ENCODE measurements at regions not wholly inside any gene's neighbourhood (a gene's known extent, or its start where the extent isn't known, plus 50 kb on each side); places are given as distances from the start of the nearest gene placed in this dataset.

DNA sequence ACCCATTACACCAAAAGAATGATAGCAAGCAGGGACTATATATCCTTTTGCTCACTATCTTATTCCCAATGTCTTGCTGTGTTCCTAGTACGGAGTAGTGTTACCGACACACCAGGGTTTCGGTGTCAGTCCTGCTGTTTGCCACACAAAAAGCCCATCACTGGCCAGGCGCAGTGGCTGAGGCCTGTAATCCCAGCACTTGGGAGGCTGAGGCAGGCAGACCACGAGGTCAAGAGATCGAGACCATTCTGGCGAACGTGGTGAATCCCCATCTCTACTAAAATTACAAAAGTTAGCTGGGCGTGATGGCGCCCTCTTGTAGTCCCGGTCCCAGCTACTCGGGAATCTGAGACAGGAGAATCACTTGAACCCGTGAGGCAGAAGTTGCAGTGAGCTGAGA is 1467.3 kb upstream of the MIR17HG start:
- no peaks in the 10 kb centered on the region for H3K27me3 ChIP-seq (ENCODE audit: control insufficient read depth, insufficient read depth, low read length)
- H3K4me3 ChIP-seq (ENCODE audit: low read depth, low read length) = no peak overlapping the region
- H3K9me3 ChIP-seq (ENCODE audit: control insufficient read depth, insufficient read depth, low read length) = no peaks in the 10 kb centered on the region
- H3K36me3 ChIP-seq (ENCODE audit: control insufficient read depth, insufficient read depth, low read length) = no peaks in the 10 kb centered on the region
- no peak overlapping the region for H3K9ac ChIP-seq (ENCODE audit: low read depth, low read length)
- H3K4me1 ChIP-seq (ENCODE audit: control insufficient read depth, insufficient read depth, low read length) = no peaks in the 10 kb centered on the region

DNA sequence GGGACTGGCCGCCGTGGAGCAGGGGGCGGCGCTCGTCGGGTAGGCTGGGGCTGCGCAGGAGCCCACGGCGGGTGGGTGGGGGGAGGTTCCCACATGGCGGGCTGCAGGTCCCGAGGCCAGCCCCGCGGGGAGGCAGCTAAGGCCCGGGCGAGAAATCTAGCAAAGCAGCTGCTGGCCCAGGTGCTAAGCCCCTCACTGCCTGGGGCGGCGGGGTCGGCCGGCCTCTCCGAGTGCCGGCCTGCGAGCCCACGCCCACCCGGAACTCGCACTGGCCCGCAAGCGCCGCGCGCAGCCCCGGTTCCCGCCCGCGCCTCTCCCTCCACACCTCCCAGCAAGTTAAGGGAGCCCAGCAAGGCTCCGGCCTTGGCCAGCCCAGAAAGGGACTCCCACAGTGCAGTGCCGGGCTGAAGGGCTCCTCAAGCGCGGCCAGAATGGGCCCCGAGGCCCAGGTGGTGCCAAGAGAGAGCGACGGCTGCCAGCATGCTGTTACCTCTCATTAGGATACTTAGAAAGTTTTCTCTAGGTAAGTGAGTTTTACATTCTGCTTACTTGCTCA is 1463.5 kb upstream of the MIR17HG start:
- no peaks in the 10 kb centered on the region for H3K4me1 ChIP-seq (ENCODE audit: control insufficient read depth, insufficient read depth, low read length)
- no peak overlapping the region for H3K9ac ChIP-seq (ENCODE audit: low read depth, low read length)
- H3K27me3 ChIP-seq (ENCODE audit: control insufficient read depth, insufficient read depth, low read length) = no peaks in the 10 kb centered on the region
- no peaks in the 10 kb centered on the region for H3K36me3 ChIP-seq (ENCODE audit: control insufficient read depth, insufficient read depth, low read length)
- H3K4me3 ChIP-seq (ENCODE audit: low read depth, low read length) = no peak overlapping the region
- no peaks in the 10 kb centered on the region for H3K9me3 ChIP-seq (ENCODE audit: control insufficient read depth, insufficient read depth, low read length)

DNA sequence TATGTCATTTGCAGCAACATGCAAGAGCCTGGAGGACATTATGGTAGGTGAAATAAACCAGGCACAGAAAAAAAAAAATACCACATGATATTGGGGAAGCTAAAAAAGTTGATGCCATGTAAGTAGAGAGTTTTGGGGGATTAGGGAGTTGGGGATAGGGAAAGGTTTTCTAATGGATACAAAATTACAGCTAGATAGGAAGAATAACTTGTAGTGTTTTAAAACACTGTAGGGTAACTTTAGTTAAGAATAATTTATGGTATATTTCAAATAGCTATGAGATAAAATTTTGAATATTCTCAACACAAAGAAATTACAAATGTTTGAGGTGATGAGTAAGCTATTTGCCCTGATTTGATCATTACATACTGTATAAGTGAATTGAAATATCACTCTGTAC is 1456.7 kb upstream of the MIR17HG start:
- no peaks in the 10 kb centered on the region for H3K27me3 ChIP-seq (ENCODE audit: control insufficient read depth, insufficient read depth, low read length)
- no peak overlapping the region for H3K4me3 ChIP-seq (ENCODE audit: low read depth, low read length)
- no peaks in the 10 kb centered on the region for H3K4me1 ChIP-seq (ENCODE audit: control insufficient read depth, insufficient read depth, low read length)
- no peaks in the 10 kb centered on the region for H3K36me3 ChIP-seq (ENCODE audit: control insufficient read depth, insufficient read depth, low read length)
- H3K9me3 ChIP-seq (ENCODE audit: control insufficient read depth, insufficient read depth, low read length) = no peaks in the 10 kb centered on the region
- H3K9ac ChIP-seq (ENCODE audit: low read depth, low read length) = no peak overlapping the region

DNA sequence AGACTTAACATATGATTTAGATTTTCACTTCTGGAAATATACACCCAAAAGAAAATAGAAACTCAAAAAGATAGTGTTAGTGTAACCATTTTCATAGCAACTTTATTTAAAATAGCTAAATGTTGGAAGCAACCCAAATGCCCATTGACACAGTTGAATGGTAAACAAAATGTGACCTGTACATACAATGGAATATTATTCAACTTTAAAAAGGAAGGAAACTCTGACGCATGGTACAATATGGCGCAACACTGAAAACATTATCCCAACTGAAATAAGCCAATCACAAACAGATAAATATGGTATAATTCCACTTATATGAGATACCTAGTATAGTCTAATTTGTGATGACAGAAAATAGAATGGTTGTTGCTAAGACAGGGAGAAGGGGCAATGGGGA is 1456.1 kb upstream of the MIR17HG start:
- Histone ChIP-seq H3K27me3 (ENCODE audit: control insufficient read depth, insufficient read depth, low read length) (no peaks in the 10 kb centered on the region), H3K9ac (ENCODE audit: low read depth, low read length) (no peak overlapping the region), H3K4me3 (ENCODE audit: low read depth, low read length) (no peak overlapping the region), H3K4me1 (ENCODE audit: control insufficient read depth, insufficient read depth, low read length) (no peaks in the 10 kb centered on the region), H3K36me3 (ENCODE audit: control insufficient read depth, insufficient read depth, low read length) (no peaks in the 10 kb centered on the region), H3K9me3 (ENCODE audit: control insufficient read depth, insufficient read depth, low read length) (no peaks in the 10 kb centered on the region)

DNA sequence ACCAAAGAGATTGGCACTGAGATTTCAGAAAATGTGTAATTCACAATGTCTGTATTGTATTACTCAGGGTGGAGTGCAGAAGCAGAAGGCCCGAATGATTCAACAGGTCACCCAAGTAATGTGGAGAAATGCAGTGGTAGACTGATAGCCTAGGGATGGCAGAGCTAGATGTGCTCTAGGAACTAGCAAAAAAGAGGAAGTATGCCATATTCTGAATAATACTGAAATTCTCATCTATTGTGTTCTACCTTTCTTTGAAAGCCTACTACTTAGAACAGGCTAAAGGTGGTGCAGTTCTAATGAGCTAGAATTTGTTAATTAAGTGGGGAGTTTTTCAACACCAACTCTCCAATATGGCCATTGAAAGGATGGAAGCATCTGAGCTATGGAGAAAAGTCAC is 1449.8 kb upstream of the MIR17HG start:
- no peaks in the 10 kb centered on the region for H3K27me3 ChIP-seq (ENCODE audit: control insufficient read depth, insufficient read depth, low read length)
- H3K4me1 ChIP-seq (ENCODE audit: control insufficient read depth, insufficient read depth, low read length) = no peaks in the 10 kb centered on the region
- H3K9me3 ChIP-seq (ENCODE audit: control insufficient read depth, insufficient read depth, low read length) = no peaks in the 10 kb centered on the region
- no peaks in the 10 kb centered on the region for H3K36me3 ChIP-seq (ENCODE audit: control insufficient read depth, insufficient read depth, low read length)
- no peak overlapping the region for H3K9ac ChIP-seq (ENCODE audit: low read depth, low read length)
- H3K4me3 ChIP-seq (ENCODE audit: low read depth, low read length) = no peak overlapping the region

DNA sequence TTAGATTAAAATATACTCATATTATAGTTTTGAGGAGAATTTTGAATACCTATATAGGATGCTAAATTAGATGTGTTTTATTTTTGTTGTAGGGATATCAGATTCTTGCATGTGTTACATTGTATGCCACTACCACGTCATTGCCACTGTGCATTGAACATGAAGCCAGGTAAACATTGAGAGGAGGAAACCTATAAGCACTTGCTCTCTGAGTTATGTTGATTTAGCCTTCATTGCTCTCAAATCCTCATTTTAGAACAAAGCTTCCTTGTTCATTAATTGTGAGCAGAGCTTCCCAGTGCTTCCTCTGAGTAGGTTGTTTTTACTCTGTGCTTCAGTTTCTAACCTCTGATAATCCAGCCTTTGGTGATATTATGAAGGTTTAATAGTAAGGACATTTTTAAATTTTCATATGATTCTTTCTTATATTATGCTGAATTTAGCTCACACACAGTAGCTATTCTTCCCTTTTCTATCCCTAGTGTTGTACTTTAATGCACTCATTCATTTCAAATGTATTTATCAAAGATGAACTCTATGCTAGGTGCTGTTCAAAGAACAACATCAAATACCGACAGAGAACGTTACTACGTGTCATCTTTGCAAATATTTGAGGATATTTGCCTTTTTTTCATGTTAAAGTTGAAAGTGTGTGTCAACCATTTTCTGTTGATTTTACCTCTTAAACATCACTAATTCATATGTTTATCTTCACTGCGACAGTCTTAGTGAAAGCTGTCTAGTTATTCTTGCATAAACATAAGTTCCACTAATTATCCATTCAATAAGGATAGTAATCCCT is 1448.0 kb upstream of the MIR17HG start:
- Histone ChIP-seq H3K9me3 (ENCODE audit: control insufficient read depth, insufficient read depth, low read length) (no peaks in the 10 kb centered on the region), H3K4me1 (ENCODE audit: control insufficient read depth, insufficient read depth, low read length) (no peaks in the 10 kb centered on the region), H3K36me3 (ENCODE audit: control insufficient read depth, insufficient read depth, low read length) (no peaks in the 10 kb centered on the region), H3K9ac (ENCODE audit: low read depth, low read length) (no peak overlapping the region), H3K4me3 (ENCODE audit: low read depth, low read length) (no peak overlapping the region), H3K27me3 (ENCODE audit: control insufficient read depth, insufficient read depth, low read length) (no peaks in the 10 kb centered on the region)

DNA sequence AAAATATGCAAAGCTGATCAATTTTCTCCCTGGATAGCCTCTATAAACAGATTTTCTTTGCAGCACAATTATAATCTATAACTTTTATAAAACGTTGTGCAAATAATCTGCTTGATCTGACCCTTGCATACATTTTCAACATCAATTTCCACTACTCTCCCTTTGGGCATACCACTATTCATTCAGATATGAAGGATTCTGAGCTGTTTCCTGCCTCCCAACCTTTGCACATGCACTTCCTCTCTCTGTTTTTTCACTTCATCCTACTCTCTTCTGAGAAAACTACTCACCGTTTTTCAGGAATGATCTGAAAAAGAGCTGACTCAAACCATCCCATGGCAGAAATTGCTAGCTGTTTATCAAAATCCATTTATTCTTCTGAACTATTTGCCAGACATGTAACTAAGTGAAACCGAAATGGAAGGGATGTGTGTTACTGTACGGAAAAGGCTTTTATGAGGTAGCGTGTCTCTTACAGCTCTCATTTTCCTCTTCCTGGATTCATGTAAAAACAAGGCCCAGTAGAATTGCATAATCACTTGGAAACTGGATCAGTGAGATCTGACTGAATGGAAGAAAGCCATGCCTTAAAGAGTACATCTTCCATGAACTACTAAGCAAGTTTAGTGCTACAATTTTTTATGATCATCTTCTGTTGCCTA is 1447.3 kb upstream of the MIR17HG start:
- Histone ChIP-seq H3K9me3 (ENCODE audit: control insufficient read depth, insufficient read depth, low read length) (no peaks in the 10 kb centered on the region), H3K4me3 (ENCODE audit: low read depth, low read length) (no peak overlapping the region), H3K4me1 (ENCODE audit: control insufficient read depth, insufficient read depth, low read length) (no peaks in the 10 kb centered on the region), H3K9ac (ENCODE audit: low read depth, low read length) (no peak overlapping the region), H3K27me3 (ENCODE audit: control insufficient read depth, insufficient read depth, low read length) (no peaks in the 10 kb centered on the region), H3K36me3 (ENCODE audit: control insufficient read depth, insufficient read depth, low read length) (no peaks in the 10 kb centered on the region)

DNA sequence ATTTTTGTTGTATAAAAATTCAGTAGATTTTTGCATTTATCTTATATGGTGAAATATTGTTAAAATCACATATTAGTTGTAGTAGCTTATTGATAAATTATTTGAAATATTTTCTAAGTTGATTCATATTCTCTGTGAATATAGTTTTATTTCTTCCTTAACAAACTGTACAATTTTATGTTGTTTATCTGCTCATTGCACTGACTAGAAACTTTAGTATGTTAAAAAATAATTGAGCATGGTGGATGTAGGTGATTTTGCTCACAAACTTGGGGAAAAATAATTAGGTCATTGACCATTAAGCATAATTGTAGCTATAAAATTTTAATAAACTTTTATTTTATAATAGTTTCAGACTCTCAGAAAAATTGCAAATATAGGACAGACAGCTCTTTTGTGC is 1445.3 kb upstream of the MIR17HG start:
- Histone ChIP-seq H3K36me3 (ENCODE audit: control insufficient read depth, insufficient read depth, low read length) (no peaks in the 10 kb centered on the region), H3K4me1 (ENCODE audit: control insufficient read depth, insufficient read depth, low read length) (no peaks in the 10 kb centered on the region), H3K27me3 (ENCODE audit: control insufficient read depth, insufficient read depth, low read length) (no peaks in the 10 kb centered on the region), H3K9ac (ENCODE audit: low read depth, low read length) (no peak overlapping the region), H3K9me3 (ENCODE audit: control insufficient read depth, insufficient read depth, low read length) (no peaks in the 10 kb centered on the region), H3K4me3 (ENCODE audit: low read depth, low read length) (no peak overlapping the region)

DNA sequence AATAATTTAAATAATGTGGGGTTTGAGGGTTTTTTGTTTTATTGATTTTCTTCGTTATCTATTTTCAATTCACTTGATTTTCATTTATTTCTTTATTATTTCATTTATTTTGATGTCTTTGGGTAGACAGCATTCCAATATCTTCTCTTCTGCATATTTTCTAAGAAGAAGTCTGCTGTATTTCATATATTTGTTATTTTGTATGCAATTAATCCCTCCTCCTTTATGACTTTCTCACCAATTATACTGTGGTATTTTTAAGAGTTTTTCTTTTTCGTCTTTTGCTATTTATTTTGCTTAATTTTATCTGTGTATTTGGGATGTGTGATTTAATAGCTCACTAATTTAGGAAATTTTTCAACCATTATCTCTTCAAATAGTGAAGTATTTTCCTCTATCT is 1444.4 kb upstream of the MIR17HG start:
- no peak overlapping the region for H3K4me3 ChIP-seq (ENCODE audit: low read depth, low read length)
- no peaks in the 10 kb centered on the region for H3K36me3 ChIP-seq (ENCODE audit: control insufficient read depth, insufficient read depth, low read length)
- no peak overlapping the region for H3K9ac ChIP-seq (ENCODE audit: low read depth, low read length)
- no peaks in the 10 kb centered on the region for H3K27me3 ChIP-seq (ENCODE audit: control insufficient read depth, insufficient read depth, low read length)
- H3K9me3 ChIP-seq (ENCODE audit: control insufficient read depth, insufficient read depth, low read length) = no peaks in the 10 kb centered on the region
- H3K4me1 ChIP-seq (ENCODE audit: control insufficient read depth, insufficient read depth, low read length) = no peaks in the 10 kb centered on the region

DNA sequence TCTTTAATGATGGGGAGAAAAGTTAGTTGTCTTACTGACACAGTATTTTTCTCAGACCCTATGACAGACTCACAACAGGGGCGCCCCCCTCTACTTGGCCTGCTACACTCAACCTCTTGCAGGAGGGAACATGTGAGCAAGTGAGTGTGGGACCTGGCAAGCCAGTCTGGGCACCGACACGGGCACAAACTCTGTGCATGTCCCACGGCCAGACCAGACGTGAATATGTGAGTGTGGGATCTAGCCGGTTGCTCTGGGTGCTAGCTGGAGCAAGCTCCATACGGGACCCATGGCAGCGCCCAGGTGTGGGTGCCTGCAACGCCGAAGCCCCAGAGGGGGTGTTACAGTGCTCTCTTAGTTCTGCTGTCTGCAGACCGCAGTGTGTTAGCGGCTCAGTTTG is 1437.3 kb upstream of the MIR17HG start:
- no peaks in the 10 kb centered on the region for H3K36me3 ChIP-seq (ENCODE audit: control insufficient read depth, insufficient read depth, low read length)
- no peak overlapping the region for H3K9ac ChIP-seq (ENCODE audit: low read depth, low read length)
- H3K27me3 ChIP-seq (ENCODE audit: control insufficient read depth, insufficient read depth, low read length) = no peaks in the 10 kb centered on the region

DNA sequence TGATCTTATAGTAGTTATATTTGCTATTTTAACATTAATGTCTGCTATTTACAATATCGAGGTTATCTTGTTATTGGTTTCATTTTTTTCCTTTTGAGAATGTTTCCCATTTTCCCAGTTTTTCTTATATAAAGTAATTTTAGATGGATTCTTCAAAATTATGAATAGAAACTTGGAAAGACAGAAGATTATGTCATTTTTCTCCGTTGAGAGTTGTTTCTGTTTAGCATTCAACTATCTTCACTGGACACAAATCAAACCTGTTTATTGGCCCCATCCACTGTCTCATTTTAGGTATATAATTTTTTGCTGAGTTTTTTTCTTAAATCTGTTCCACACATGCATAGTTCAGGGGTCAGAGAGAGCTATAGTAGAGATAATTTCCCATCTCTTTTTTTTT is 1430.9 kb upstream of the MIR17HG start:
- Histone ChIP-seq H3K9me3 (ENCODE audit: control insufficient read depth, insufficient read depth, low read length) (no peaks in the 10 kb centered on the region), H3K36me3 (ENCODE audit: control insufficient read depth, insufficient read depth, low read length) (no peaks in the 10 kb centered on the region), H3K9ac (ENCODE audit: low read depth, low read length) (no peak overlapping the region), H3K4me1 (ENCODE audit: control insufficient read depth, insufficient read depth, low read length) (no peaks in the 10 kb centered on the region), H3K27me3 (ENCODE audit: control insufficient read depth, insufficient read depth, low read length) (no peaks in the 10 kb centered on the region), H3K4me3 (ENCODE audit: low read depth, low read length) (no peak overlapping the region)

More for the DNA sequence above, 1437.3 kb upstream of the MIR17HG start:
- Histone ChIP-seq H3K4me1 (ENCODE audit: control insufficient read depth, insufficient read depth, low read length) (no peaks in the 10 kb centered on the region), H3K9me3 (ENCODE audit: control insufficient read depth, insufficient read depth, low read length) (no peaks in the 10 kb centered on the region), H3K4me3 (ENCODE audit: low read depth, low read length) (no peak overlapping the region)

DNA sequence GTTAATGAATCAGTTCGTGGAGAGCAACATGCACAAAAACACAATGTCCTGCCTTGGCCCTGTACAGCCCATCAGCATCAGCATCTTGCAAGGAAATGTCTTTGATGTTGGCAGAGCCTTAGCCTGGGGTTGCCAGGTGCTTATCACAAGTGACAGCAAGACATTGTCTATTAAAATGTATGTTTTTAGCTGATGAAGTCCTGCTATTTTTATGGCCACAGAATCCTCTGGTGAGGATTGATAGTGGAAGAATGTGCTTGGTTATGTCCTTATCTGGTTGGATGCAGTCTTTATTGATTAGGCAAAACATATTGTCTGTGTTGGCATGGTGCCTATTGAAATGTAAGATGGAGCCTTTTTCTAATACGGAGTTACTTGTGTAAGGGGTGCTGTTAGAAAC is 1427.0 kb upstream of the MIR17HG start:
- no peaks in the 10 kb centered on the region for H3K9me3 ChIP-seq (ENCODE audit: control insufficient read depth, insufficient read depth, low read length)
- H3K9ac ChIP-seq (ENCODE audit: low read depth, low read length) = no peak overlapping the region
- no peak overlapping the region for H3K4me3 ChIP-seq (ENCODE audit: low read depth, low read length)
- H3K27me3 ChIP-seq (ENCODE audit: control insufficient read depth, insufficient read depth, low read length) = no peaks in the 10 kb centered on the region
- no peaks in the 10 kb centered on the region for H3K36me3 ChIP-seq (ENCODE audit: control insufficient read depth, insufficient read depth, low read length)
- H3K4me1 ChIP-seq (ENCODE audit: control insufficient read depth, insufficient read depth, low read length) = peaks cover 2% of the 10 kb centered on the region
